ENCODE measurements at regions not wholly inside any gene's neighbourhood (a gene's known extent, or its start where the extent isn't known, plus 50 kb on each side); places are given as distances from the start of the nearest gene placed in this dataset.
"Not testable (repeated sequence)": the region's sequence is repeated elsewhere in the genome, so short reads cannot be mapped to it uniquely, and the experiment has no call there.

DNA sequence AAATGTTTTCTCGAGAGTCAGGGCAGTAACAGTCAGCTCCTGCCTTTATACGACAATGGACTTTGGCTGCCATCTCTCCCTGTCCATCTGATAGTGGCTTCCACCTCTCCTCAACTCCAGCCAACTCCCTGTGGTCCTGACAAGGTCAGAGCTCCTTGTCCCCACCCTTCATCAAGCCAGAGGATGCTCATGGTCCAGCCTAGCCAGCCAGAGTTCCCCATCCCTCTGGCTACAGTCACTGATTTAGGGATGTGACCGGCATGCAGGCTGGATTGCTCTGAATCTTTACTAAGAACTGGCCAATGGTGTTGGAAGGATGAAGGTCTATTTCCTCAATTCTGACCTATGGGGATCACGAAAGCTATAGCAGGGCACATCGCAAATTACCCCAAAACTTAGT, 156.1 kb downstream of the OR4M2 start:
- no peaks in the 10 kb centered on the region for H3K36me3 ChIP-seq
- no peak overlapping the region for H3K4me3 ChIP-seq
- intact Hi-C loops (cut with DNase I) = no loop called here
- H3K9me3 ChIP-seq = no peaks in the 10 kb centered on the region
- no peaks in the 10 kb centered on the region for H3K27me3 ChIP-seq
- WGBS, 3 donors = 60 to 81% (median 63%) methylated on average over 5 of the region's 5 CpGs
- no peak for DNase-seq
- TF ChIP-seq POLR2A (IDR thresholded peaks at IDR 0.05) = no peak
- no peak for TF ChIP-seq EP300 (IDR thresholded peaks at IDR 0.05)
- TF ChIP-seq, protein P1, sequence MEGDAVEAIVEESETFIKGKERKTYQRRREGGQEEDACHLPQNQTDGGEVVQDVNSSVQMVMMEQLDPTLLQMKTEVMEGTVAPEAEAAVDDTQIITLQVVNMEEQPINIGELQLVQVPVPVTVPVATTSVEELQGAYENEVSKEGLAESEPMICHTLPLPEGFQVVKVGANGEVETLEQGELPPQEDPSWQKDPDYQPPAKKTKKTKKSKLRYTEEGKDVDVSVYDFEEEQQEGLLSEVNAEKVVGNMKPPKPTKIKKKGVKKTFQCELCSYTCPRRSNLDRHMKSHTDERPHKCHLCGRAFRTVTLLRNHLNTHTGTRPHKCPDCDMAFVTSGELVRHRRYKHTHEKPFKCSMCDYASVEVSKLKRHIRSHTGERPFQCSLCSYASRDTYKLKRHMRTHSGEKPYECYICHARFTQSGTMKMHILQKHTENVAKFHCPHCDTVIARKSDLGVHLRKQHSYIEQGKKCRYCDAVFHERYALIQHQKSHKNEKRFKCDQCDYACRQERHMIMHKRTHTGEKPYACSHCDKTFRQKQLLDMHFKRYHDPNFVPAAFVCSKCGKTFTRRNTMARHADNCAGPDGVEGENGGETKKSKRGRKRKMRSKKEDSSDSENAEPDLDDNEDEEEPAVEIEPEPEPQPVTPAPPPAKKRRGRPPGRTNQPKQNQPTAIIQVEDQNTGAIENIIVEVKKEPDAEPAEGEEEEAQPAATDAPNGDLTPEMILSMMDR (IDR thresholded peaks at IDR 0.05) = no peak
- H3K27ac ChIP-seq = no peak overlapping the region
- H3K4me1 ChIP-seq (ENCODE audit: insufficient read depth) = no peaks in the 10 kb centered on the region

DNA sequence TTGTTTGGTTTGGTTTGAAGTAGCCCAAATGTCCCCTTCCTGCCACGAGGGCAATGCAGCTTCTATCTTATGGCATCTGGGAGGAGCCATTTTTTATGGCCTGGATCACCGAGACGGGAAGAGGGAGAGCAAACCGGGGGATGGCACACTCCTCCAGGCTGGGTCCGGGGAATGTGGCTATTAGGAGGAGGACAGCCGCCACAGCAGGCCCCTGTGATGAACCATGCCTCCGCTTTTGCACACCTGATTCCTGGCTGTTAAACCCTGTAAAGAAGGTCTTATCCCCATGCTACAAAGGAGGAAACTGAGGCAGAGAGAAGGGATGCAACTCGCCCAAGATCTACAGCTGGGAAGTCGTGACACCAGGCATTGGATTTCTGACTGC, 157.6 kb downstream of the OR4M2 start:
- H3K9me3 ChIP-seq = no peaks in the 10 kb centered on the region
- H3K4me3 ChIP-seq = no peak overlapping the region
- H3K27me3 ChIP-seq = no peaks in the 10 kb centered on the region
- no peak for TF ChIP-seq POLR2A (IDR thresholded peaks at IDR 0.05)
- TF ChIP-seq, protein P1 (IDR thresholded peaks at IDR 0.05) = no peak
- TF ChIP-seq EP300 (IDR thresholded peaks at IDR 0.05) = no peak
- no peak for DNase-seq
- WGBS, 3 donors = 65 to 76% (median 70%) methylated on average over 9 of the region's 9 CpGs
- no peaks in the 10 kb centered on the region for H3K4me1 ChIP-seq (ENCODE audit: insufficient read depth)
- H3K36me3 ChIP-seq = no peaks in the 10 kb centered on the region
- H3K27ac ChIP-seq = no peak overlapping the region
- intact Hi-C loops (cut with DNase I) = no loop called here

DNA sequence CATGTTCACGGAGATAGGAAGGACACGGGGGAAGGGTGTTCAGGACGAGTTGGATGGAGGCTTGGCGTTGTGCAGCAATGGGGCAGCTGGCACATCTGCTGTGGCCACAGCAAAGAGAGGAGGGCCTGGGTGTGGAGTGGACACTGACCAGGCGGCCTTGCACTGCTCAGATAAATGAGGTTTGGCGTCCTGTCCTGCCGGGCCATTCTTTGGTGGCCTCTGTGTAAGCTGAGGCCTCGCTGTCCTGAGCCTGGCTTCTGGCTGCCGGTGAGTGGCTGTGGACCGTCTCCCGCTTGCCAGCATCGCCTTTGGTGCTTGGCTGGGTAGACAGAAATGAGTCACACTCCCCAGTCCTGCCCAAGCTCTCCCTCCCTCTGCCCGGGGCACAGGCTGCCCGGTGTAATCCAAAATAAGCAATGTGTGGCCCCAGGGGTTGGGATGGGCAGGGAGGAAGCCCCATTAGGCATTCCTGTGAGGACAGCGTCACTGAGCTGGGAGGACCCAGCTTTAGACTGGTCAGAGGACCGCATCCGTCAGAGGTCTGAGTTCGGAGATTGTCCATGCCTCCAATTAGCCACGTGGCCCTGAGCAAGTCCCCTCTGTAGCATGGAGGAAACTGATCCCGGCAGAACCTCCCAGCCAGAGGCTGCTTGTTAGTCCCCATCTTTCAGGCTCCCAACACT, 158.1 kb downstream of the OR4M2 start:
- H3K36me3 ChIP-seq; H3K27me3 ChIP-seq; intact Hi-C loops (cut with DNase I); H3K27ac ChIP-seq; DNase-seq; H3K9me3 ChIP-seq; H3K4me3 ChIP-seq; H3K4me1 ChIP-seq (ENCODE audit: insufficient read depth): not testable (repeated sequence)
- WGBS, 3 donors = 77 to 81% (median 79%) methylated on average over 20 of the region's 20 CpGs

DNA sequence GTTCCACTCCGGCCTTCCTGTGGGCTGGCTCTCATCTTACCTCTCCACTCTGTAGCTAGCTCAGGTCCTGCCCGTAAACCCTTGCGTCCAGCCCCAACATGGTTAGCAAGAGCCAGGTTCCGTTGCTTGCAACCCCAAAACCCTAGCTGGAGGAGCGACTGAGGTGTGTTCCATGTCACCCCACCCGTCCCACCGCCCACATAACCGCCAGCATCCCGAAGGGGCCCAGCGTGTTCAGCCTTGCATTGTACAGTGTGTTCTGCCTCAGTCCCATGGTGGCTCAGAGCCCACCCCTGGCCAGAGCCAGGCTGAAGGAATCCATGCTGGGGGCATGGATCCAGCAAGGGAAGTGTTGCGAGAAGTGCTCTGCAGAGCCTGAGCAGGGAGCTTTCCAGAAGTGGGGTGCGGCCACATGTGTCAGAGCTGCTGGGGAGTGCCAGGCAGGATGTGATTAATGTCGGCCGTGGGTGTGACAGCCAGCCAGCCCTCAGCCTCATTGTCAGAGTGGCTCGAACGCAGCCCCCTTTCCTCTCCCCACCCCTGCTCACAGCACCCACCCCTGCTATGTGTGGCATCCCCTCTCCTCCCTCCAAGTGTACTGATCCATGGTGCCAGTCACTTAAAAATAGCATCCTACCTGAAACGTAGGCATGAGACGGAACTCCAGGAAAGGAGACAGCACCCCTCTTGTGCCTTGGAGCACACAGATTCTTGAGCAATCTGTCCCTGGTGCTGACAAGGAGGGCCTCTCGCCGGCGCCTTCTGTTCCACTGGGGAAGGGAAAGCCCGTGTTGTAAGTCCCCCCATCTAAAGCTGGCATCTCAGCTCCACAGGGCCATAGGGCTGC, 158.9 kb downstream of the OR4M2 start:
- H3K9me3 ChIP-seq; DNase-seq; H3K27ac ChIP-seq; H3K4me3 ChIP-seq; H3K4me1 ChIP-seq (ENCODE audit: insufficient read depth); intact Hi-C loops (cut with DNase I); H3K36me3 ChIP-seq; H3K27me3 ChIP-seq: not testable (repeated sequence)
- 80 to 86% (median 83%) methylated on average over 18 to 22 of the region's 22 CpGs for WGBS, 3 donors

DNA sequence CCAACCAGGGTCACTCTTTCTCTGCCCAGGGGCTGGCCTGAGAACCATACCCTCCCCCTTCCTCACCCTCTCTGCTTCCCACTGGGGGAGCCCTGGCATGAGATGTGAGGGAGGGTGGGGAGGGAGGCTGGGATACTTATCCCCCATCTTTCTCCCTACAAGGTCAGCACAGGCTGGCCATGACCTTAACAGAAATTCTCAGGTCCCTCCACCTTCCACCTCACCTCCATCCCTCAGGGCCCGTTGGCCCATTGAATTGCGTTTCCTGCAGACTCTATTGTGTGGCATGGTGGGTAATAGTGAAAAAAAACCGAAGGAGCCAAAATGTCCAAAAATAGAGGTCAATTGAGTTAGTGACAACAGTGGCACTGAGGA, 159.5 kb downstream of the OR4M2 start:
- Histone ChIP-seq H3K4me1 (ENCODE audit: insufficient read depth) (no peaks in the 10 kb centered on the region), H3K4me3 (no peak overlapping the region), H3K36me3 (no peaks in the 10 kb centered on the region), H3K9me3 (no peaks in the 10 kb centered on the region), H3K27ac (no peak overlapping the region), H3K27me3 (no peaks in the 10 kb centered on the region)
- intact Hi-C loops (cut with DNase I) = no loop called here
- 61 to 65% (median 62%) methylated on average over 3 of the region's 3 CpGs for WGBS, 3 donors
- TF ChIP-seq, protein P1 (IDR thresholded peaks at IDR 0.05) = no peak
- no peak for TF ChIP-seq POLR2A (IDR thresholded peaks at IDR 0.05)
- no peak for TF ChIP-seq EP300 (IDR thresholded peaks at IDR 0.05)
- DNase-seq = no peak

Data from ovary (tissue), 7 donors.